ENCODE measurements at regions not wholly inside any gene's neighbourhood (a gene's known extent, or its start where the extent isn't known, plus 50 kb on each side); places are given as distances from the start of the nearest gene placed in this dataset.

DNA sequence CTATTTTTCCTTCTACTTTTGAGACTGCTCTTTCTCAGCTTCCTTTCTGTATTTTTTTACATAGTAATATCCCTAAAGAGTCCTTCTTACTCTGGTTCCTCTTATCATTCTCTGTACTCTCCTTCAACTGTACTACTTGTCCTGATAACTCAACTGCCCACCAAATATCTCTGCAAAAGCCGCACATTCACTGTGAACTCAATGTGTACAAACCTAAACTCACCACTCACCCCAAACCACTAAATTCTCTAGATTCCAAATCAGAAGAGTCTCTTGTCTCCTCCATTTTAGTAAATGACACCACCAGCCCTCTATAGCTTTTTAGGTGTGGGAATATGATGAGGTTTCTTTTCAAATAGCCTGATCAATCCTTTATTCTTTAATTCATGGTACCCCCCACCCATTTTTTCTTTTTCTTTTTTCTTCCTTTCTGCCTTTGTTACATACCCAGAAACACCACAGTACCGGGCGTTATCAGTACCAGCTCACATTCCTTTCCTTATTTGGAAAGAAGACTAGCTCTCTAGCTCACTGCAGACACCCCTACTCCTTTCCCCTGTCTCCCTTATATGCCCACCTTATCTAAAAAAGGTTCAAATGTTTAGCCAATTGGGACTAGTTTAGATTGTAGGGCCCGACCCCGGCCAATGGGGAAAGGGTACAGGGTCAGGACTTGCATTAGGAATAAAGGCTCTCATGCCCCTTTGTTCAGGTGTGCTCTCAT, 63.1 kb upstream of the RANBP6 start:
- TF ChIP-seq, protein P1, sequence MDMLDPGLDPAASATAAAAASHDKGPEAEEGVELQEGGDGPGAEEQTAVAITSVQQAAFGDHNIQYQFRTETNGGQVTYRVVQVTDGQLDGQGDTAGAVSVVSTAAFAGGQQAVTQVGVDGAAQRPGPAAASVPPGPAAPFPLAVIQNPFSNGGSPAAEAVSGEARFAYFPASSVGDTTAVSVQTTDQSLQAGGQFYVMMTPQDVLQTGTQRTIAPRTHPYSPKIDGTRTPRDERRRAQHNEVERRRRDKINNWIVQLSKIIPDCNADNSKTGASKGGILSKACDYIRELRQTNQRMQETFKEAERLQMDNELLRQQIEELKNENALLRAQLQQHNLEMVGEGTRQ (IDR thresholded peaks at IDR 0.05; ENCODE audit: low read length): no peak
- no peak for TF ChIP-seq TAF1 (IDR thresholded peaks at IDR 0.05; ENCODE audit: low read depth, low read length)
- no peak for TF ChIP-seq POLR2A (IDR thresholded peaks at IDR 0.05; ENCODE audit: control extremely low read depth in 1 of 2, low read depth in 2 of 2, low read length in 2 of 2)
- TF ChIP-seq, protein P2, sequence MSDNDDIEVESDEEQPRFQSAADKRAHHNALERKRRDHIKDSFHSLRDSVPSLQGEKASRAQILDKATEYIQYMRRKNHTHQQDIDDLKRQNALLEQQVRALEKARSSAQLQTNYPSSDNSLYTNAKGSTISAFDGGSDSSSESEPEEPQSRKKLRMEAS (IDR thresholded peaks at IDR 0.05): no peak
- TF ChIP-seq HDAC2 (IDR thresholded peaks at IDR 0.05; ENCODE audit: borderline replicate concordance in 1 of 2, low read depth in 2 of 2, low read length in 2 of 2): no peak
- TF ChIP-seq SUZ12 (IDR thresholded peaks at IDR 0.05; ENCODE audit: low read length): no peak

Measured in H1 (cell line).